Liver (tissue), 3 donors: ENCODE measurements at regions not wholly inside any gene's neighbourhood (a gene's known extent, or its start where the extent isn't known, plus 50 kb on each side); places are given as distances from the start of the nearest gene placed in this dataset.

ENCODE experiments used
- CTCF ChIP-seq: fragments of 150-350 bp; IDR thresholded peaks from 2 replicates; pipeline ENCODE4 v1.5.1; 2017; ENCODE audit warnings: improper control_type of control experiment, low read depth, low read length; ENCODE audit not compliant: missing input control
- GABPA ChIP-seq, 2 donors: IDR thresholded peaks in 1 of 2; conservative IDR thresholded peaks in 1 of 2; 2 replicates each; pipeline ENCODE4 v1.6.1; 2016; ENCODE audit warnings: antibody characterized with exemption in 2 of 2, mild to moderate bottlenecking in 1 of 2, moderate library complexity in 1 of 2
- SP1 ChIP-seq: IDR thresholded peaks from 2 replicates; pipeline ENCODE4 v1.6.1; 2018; ENCODE audit warnings: antibody characterized with exemption, mild to moderate bottlenecking
- TAF1 ChIP-seq: conservative IDR thresholded peaks from 2 replicates; pipeline ENCODE4 v1.6.1; 2016; ENCODE audit warnings: antibody characterized with exemption, mild to moderate bottlenecking
- YY1 ChIP-seq: IDR thresholded peaks from 2 replicates; pipeline ENCODE4 v1.6.1; 2016; ENCODE audit warnings: antibody characterized with exemption, mild to moderate bottlenecking
- donor health status: healthy.
- donor health status: healthy.

GRCh38 chr14:97107080-97107479, 309.9 kb downstream of the VRK1 start:
- no peak for TF ChIP-seq CTCF
- TF ChIP-seq SP1: no peak
- no peak for TF ChIP-seq GABPA (IDR thresholded peaks at IDR 0.05 in 1 of 2, conservative IDR thresholded peaks at IDR 0.05 in 1 of 2)
- TF ChIP-seq YY1: no peak
- TF ChIP-seq TAF1: no peak
